DMS153 treated with DMSO at 0.1 percent for 48 hours (cell line): ENCODE measurements at regions not wholly inside any gene's neighbourhood (a gene's known extent, or its start where the extent isn't known, plus 50 kb on each side); places are given as distances from the start of the nearest gene placed in this dataset.
"Not testable (repeated sequence)": the region's sequence is repeated elsewhere in the genome, so short reads cannot be mapped to it uniquely, and the experiment has no call there.

Experiments used
- DNase-seq: peaks from one replicate; lab custom pipeline; 2025; ENCODE audit not compliant: unreplicated experiment; lab: John Stamatoyannopoulos, UW

DNA sequence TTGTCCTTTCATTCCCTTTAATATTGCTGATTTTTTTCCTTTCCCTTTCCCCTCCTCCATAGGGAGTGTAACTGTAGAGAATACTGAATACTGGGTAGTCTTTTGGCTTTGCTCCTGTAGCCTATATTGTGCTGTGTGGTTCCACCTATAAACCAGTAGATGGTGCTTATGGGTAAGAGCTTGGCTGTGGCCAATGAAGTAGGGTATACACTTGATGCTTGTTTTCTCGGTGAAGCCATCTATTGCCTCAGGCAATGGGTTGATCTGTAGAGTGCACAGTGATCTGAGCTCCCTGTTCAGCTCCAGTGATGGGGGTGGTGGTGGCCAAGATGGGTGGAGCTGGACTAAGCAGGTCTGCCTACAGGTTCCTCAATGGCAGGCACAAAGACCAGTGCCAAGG, 203.3 kb upstream of the IMPG1 start:
- no peak for DNase-seq

DNA sequence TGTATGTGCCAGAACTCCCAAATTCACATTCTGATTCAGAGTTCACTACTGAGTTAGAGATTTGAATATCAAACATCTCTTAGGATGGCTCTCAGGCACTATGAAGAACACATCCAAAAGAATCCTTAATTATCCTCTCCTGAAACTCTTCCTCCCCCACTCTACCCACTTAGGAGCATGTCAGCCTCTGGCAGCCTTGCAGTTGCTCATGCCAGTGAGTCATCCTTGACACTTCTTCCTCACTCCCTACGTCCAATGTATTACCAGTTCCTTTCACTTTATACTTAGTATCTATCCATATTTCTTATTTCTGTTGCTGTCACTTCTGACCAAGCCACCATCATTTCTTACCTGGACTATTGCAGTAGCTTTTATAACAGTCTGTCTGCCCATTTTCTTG, 192.0 kb upstream of the IMPG1 start:
- no peak for DNase-seq

DNA sequence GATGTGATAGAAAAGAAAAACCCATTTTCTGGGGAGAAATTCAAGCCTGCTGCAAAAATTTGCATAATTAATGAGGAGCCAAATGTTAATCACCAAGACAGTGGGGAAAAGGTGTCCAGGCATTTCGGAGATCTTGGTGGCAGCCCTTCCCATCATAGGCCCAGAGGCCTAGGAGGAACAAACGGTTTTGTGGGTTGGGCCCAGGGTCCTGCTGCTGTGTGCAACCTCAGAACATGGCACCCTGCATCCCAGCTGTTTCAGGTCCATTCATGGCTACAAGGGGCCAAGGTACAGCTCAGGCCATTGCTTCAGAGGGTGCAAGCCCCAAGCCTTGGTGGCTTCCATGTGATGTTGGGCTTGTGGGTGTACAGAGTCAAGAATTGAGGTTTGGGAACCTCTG, 189.8 kb upstream of the IMPG1 start:
- DNase-seq = no peak

- DNase-seq = no peak
Observed at GRCh38 chr6:76250666-76251065, 178.2 kb upstream of the IMPG1 start.

GRCh38 chr6:76247527-76247926, 175.1 kb upstream of the IMPG1 start:
- no peak for DNase-seq

GRCh38 chr6:76240092-76240491, 167.6 kb upstream of the IMPG1 start:
- no peak for DNase-seq

DNA sequence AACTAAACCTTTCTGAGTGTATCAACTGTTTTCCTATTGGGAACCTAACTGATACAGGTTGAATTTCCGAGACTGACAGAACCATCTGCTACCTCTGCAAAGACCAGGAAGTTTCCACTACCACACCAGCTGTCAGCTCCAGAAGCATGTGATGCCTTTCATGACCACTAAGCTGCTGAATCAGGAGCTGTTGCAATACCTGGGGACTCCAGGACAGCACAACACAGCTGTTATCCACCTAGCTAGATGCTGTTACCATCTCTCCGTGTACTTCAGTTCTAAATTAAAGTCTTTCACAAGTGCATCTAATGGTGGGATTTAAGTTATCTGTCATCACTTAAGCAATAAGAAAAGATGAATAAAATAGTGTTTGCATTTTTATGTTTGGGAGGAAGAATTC, 158.2 kb upstream of the IMPG1 start:
- peak; percentile 10 for DNase-seq

DNA sequence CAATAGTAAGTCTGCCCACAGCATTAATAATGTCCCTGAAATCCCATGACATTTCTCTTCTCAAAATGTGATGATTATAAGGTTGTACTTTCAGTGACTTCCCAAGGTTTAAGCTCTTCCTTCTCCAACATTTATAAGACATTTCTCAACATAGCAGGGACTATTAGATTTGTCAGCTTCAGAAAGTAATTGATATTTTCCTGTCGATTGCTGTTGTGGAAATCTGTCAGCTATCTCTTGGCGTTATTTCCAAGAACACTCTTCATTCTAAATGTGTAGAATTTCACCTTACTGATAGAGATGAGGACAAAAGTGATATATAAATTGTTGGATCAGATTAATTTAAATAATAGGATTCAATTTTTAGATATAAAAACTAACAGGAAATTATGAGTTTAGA, 149.7 kb upstream of the IMPG1 start:
- no peak for DNase-seq

DNA sequence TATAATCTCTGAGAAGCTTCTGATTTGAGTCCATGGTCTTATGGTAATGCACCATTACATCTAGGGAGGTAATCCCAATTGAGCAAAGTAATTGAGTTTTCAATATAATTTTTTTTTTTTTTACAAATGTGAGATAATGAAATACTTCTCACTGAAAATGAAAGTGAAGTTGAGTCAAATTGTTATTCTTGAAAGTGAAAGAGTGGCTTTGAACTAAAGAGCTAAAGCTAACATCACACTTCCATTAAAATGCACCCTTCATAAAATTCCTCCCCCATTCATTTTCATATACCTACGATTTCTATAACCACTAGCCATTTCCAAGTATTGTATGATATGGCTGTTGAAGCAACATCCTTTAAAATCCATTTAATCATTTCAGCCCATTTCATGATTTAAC, 149.1 kb upstream of the IMPG1 start:
- DNase-seq = no peak

GRCh38 chr6:76220805-76221204, 148.3 kb upstream of the IMPG1 start:
- no peak for DNase-seq

GRCh38 chr6:76217606-76218005, 145.1 kb upstream of the IMPG1 start:
- DNase-seq = no peak

DNA sequence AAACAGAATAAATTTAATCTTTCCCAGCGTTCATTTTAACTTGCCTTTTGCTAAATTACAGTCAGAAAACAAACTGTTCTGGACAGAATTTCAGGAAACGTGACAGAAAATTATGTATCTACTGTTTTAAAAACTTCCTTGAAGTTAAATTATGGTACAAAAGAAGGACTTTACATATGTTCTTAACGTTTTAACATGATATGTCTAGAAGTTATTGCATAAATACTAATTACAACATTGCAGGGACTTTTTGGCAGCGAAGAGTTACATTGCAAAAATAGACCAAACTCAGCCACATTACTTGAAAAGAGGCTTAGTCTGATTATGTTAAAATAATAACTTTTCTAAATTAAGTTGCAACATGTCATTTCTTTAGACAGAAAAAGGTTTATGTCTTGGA, 142.1 kb upstream of the IMPG1 start:
- DNase-seq = no peak

GRCh38 chr6:76174722-76175121, 102.3 kb upstream of the IMPG1 start:
- no peak for DNase-seq

DNA sequence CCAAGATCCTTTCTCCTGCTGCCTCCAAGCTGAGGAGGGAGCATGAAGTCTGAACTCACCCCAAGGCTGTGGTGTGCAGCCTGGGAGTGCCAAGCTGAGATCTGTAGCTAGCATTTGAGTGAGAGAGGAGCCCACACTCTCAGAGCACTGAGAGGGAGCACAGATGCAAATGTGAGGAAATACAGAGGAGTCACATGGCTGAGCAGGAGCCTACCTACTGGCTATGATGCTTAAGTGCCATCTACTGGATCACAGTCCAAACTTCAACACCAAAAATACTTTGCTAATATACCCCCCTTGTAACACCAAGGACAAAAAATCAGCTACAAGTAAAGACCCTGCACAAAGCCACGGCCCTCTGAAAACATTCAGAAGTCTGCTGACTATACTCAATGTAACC, 94.4 kb upstream of the IMPG1 start:
- DNase-seq = no peak

DNA sequence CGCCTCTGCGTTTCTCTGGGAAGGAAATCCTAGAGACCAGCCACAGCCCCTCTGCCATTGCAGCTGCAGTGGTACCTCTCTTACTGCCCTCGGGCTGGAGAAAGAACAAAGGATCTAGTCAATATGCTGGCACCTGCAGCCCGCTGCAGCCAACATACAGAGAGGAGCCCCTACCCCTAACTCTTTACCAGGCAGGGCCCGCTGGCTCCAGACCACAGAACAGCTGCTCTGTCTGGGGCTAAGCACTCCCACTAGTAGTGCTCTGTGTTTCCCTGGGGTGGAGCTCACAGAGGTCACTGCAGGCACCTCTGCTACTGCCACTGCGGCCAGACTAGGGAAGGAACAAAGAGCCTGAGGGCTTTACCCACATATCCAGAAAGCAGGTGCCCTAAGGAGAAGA, 93.8 kb upstream of the IMPG1 start:
- no peak for DNase-seq

GRCh38 chr6:76165471-76166221, 93.2 kb upstream of the IMPG1 start:
- DNase-seq = no peak

GRCh38 chr6:76162811-76163210, 90.3 kb upstream of the IMPG1 start:
- no peak for DNase-seq

DNA sequence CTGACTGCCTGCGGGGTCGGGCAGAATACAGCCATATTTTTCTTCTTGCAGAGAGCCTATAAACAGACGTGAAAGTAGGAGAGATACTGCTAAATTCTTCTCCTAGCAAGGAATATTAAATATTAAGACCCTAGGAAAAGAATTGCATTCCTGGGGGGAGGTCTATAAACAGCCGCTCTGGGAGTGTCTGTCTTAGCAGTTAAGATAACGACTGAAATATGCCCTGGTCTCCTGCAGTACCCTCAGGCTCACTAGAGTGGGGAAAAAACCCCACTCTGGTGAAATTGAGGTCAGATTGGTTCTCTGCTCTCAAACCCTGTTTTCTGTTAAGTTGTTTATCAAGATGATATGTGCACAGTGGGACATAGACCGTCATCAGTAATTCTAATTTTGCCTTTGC, 85.3 kb upstream of the IMPG1 start:
- not testable (repeated sequence) for DNase-seq

- no peak for DNase-seq
Observed at GRCh38 chr6:76135481-76135880, 63.0 kb upstream of the IMPG1 start.

- DNase-seq = no peak
Observed at GRCh38 chr6:76134651-76135050, 62.2 kb upstream of the IMPG1 start.

- no peak for DNase-seq
Observed at GRCh38 chr6:76124018-76124417, 51.6 kb upstream of the IMPG1 start.
